ENCODE measurements at regions not wholly inside any gene's neighbourhood (a gene's known extent, or its start where the extent isn't known, plus 50 kb on each side); places are given as distances from the start of the nearest gene placed in this dataset.
"Not testable (repeated sequence)": the region's sequence is repeated elsewhere in the genome, so short reads cannot be mapped to it uniquely, and the experiment has no call there.

DNA sequence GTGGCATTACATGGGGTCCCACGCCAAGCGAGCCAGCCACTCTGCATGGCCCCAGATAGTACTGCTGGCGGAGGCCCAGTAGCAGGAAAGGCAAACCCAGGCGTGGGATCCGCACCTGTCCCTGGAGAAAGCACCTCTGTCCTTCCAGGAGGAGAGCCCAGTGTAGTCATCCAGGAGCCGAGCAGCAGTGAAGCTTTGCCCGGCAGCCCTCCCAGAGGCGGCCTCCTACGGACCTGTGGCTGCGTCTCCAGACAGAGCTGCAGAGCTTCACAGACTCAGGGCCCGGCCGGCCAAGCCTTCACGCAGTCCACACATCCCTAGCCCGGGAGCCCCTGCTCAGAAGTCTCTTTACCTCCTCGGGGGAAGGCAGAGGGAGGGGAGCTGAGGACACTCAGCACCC is 100.8 kb upstream of the PPP1R26 start:
- no peak for DNase-seq (ENCODE audit: low read depth in 2 of 2)

DNA sequence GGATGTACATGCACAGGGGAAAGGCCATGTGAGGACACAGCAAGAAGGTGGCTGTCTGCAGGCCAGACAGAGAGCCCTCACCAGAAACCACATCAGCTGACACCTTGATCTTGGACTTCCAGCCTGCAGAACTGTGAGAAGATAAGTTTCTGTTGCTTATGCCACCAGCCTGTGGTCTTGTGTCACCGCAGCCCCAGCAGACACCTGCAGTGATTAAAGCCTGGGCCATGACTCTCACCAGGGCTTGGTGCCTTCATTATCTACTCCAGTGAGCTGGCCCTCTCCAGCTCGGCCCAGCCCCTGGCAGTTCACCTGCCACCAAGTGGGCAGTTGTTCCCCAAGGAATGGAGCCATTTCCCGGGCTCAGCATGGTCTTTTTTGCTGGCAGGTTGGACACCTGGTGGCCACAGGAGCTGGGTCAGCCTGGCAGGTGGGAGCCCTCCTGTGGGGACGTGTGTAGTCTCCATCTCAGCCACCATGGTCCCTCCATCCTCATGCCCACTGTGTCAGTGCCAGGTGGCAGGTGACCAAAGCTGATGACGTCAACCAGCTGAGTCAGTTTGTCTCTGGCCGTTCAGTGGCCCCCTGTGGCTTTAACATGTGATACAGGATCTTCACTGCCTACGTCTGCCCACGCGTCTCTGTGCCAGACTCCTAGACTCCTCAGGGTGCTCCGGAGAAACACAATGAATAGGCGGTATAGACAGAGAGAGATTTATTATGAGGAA is 99.9 kb upstream of the PPP1R26 start:
- DNase-seq (ENCODE audit: low read depth in 2 of 2) = no peak

DNA sequence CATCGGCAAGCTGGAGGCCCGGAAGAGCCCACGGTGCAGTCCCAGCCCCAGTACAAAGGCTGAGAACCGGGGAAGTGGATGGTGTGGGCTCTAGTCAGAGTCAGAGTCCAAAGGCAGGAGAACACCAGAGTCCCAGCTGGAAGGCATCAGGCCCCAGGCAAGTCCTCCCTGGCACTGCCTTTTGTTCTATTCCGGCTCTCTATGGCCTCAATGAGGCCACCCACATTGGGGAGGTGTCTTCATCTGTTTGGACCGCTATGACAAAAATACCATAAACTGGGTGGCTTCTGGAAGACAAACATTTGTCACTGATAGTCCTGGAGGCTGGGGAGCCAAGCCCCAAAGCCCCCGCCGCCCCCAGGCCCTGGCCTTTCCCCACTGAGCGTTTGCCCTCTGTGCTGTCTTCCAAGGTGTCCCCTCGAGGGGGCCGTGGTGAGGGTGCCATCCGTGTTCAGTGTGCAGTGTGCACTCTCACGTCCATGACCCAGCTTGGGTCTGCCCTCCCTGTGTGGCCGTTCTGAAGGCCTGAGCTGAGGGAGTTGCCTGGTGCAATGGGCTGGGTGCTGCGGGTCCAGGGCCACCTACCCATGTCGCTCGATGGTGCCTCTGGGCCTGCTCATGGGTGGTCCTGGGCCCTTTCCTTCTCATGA is 99.1 kb upstream of the PPP1R26 start:
- no peak for DNase-seq (ENCODE audit: low read depth in 2 of 2)

DNA sequence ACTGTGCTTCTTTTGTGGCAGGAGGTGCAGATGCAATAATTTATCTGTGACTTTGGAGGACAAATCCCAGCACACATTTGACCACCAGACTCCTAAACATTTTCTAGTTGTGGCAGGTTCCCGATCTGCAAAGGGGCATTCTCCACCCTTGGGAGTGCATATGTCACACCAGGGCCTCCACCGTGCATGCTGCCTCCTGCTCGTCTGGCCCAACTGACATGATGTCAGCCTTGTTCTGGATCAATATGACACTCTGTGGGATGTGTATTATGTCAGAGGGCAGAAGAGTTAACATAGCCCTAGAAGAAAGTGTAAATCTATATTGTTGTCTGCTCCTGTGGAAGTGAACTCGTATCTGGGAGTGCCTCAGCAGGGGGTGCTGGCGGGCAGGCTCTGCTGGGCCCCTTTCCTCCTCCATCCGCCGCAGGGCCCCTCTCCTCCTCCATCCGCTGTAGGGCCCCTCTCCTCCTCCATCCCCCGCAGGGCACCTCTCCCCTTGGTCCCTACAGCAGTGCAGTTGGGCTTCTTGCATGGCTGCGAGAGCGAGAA is 97.7 kb upstream of the PPP1R26 start:
- DNase-seq (ENCODE audit: low read depth in 2 of 2) = no peak

DNA sequence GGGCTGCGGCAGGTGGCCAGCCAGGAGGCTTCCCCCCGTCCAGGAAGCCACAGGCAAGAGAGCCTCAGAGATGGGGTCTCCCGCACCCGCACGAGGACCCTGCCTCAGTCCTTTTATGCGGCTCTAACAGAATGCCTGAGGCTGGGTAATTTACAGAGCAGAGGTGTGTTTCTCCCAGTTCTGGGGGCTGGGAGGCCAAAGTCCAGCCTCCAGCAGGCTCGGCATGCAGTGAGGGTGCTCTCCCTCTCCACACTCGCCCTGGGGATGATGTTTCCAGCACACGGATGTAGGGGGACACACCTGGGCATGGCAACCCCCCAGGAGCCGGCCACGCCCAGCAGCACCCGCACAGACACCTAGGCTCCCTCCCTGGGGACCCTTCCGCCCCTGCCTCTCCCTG is 95.4 kb upstream of the PPP1R26 start:
- DNase-seq (ENCODE audit: low read depth in 2 of 2) = no peak

DNA sequence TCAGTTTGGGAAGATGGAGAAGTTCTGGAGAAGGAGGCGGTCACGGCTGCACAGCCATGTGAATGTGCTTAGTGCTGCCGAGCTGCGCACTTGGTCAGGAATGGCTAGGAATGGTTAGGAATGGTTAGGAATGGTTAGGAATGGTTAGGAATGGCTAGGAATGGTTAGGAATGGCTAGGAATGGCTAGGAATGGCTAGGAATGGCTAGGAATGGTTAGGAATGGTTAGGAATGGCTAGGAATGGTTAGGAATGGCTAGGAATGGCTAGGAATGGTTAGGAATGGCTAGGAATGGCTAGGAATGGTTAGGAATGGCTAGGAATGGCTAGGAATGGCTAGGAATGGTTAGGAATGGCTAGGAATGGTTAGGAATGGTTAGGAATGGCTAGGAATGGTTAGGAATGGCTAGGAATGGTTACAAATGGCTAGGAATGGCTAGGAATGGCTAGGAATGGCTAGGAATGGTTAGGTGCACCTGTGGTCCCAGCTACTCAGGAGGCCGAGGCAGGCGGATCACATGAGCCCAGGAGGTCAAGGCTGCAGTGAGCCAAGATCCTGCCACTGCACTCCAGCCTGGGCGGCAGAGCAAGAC is 94.7 kb upstream of the PPP1R26 start:
- not testable (repeated sequence) for DNase-seq (ENCODE audit: low read depth in 2 of 2)

DNA sequence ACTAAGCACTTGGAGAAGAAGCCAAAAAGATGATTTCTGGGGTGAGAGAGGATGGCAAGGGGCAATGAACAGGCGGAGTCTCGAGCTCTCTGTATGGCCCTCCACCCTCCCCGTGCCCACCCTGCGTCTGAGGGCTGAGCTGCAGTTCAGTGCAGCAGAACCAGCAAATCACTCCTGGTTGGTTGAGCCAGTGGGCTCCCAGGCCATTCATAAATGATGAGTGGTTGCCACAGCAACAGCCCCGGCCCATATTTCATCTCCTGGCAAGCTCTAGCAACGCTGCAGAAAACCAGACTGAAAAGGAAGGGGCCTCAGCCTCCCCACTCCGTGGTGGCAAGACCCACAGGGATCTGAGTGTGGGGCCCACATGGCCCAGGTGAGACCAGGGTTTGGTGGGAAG is 93.8 kb upstream of the PPP1R26 start:
- DNase-seq (ENCODE audit: low read depth in 2 of 2) = no peak

DNA sequence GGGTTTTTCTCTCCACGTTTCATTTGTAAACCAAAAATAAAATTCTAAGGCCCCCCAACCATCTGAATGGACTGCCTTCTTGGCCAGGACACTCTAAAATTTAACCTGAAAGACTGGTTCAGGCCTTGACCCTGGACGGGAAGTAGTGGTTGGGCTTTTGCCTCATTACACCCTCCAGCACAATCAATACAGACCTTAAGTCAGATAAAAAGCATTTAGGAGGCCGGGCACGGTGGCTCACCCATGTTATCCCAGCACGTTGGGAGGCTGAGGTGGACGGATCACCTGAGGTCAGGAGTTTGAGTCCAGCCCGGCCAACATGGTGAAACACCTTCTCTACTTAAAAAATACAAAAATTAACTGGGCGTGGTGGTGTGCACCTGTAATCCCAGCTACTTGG is 91.6 kb upstream of the PPP1R26 start:
- no peak for DNase-seq (ENCODE audit: low read depth in 2 of 2)

DNA sequence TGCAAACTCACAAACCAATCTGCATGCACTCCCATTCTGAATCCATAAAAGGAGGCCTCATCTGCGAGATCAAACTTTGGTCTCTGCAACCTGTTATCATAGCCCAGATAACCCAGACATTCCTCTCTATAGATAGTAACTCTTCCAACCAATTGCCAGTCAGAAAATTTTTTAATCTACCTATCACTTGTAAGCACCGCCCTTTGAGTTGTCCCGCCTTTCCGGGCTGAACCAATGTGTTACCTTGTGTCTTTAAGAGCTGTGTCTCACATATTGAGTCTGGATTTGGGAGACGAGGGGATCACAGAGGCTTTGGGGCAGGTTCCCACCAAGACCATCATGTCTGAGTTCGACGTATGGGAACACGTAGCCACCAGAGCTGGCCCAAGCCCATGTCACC is 91.1 kb upstream of the PPP1R26 start:
- DNase-seq (ENCODE audit: low read depth in 2 of 2) = no peak

DNA sequence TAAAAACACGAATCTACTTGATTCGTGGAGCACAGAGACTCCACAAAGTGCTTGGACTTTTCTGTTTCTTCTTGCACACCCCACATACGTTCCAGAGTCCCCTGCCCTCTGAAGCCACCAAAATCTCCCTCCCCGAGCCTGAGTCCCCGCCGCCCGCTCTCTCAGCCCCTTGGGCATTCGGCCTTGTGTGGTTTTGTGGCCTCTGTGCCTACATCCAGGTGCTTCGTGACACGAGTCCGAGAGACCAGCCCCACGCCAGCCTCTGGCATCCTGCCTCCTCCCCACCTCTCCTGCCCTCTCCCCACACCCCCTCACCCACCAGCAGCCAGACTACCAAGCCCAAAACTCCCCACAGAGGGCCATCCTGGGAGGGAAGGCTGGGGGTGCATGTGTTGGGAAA is 87.8 kb upstream of the PPP1R26 start:
- no peak for DNase-seq (ENCODE audit: low read depth in 2 of 2)

DNA sequence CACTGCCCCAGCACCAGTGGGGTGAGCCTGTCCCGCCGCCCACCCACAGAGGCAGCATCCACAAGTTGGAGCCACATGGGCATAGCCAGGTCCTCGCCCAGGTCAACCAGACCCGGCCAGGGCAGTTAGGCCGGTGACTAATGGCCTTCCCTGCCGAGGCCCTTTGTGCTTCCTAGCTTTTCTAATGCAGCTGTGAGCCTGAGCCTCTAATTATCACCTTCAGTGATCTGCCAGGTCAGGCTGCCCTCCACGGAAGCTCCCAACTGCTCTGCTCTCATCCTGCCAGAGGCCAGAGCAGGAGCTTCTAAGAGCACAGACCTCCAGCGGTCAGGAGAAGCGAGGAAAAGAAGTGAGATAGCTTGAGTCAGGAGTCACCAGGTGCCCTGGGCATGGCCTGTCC is 87.1 kb upstream of the PPP1R26 start:
- no peak for DNase-seq (ENCODE audit: low read depth in 2 of 2)

DNA sequence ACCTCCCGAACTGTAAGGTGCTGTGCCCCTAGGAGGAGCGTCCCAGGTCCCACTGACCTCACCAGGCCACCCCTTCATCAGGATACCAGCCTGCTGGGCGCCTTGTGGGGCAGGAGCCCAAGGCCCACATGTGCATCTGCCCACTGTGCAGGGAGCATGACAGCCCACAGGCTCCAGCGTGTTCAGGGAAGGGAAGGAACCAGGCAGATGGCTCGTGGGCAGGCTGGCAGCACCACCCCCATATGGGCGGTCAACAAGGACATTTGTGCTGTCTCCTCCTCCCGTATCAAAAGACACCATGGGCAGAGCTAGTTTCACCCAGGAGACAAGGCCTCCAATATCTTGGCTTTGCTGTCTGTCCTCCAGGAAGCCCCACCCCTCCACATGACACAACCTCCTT is 85.5 kb upstream of the PPP1R26 start:
- no peak for DNase-seq (ENCODE audit: low read depth in 2 of 2)

DNA sequence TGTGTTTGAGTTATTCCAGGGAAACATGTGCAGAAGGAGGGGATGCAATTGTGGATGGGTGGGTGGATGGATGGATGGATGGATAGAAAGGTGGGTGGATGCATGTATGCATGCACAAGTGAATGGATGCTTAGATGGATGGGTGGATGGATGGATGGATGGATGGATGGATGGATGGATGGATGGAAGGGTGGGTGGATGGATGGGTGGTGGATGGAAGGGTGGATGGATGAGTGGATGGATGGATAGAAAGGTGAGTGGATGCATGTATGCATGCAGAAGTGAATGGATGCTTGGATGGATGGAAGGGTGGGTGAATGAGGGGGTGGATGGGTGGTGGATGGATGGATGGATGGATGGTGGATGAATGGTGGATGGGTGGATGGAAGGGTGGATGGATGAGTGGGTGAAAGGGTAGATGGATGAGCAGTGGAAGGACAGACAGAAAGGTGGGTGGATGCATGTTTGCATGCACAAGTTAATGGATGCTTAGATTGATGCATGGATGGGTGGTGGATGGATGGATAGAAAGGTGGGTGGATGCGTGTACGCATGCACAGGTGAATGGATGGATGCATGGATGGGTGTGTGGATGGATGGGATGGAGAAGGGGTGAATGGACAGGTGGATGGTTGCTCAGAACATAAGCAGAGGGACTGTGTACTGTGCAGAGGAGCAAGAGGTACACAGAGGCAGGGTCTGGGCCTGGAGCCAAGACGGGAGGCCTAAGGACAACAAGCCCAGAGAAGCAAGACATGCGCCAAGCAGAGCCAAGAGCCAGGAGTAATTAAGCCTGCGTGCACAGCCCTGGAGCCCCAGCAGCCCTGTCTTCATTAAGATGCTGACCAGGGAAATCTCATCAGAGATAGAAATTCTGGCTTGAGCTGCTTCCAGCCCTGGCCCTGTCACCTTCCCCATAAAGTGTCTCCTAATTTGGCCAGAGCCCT is 84.6 kb upstream of the PPP1R26 start:
- no peak for DNase-seq (ENCODE audit: low read depth in 2 of 2)

DNA sequence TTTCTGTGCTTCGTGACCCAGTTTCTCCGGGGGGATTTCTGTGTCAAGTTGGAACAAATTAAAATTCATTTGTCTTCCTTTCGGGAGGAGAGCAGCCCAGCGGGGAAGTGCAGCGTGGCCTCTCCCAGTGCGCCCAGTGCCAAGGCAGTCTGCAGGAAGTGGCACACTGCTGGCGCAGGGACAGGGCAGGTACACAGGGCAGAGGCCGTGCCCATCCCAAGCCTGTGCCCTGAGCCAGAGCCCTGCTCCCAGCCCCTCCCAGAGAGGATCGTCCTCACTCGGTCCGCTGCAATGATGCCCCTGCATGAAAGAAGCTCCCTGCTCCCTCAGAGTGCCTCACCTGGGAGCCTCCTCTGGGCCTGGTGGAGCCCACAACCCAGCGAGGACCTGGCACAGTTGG is 82.4 kb upstream of the PPP1R26 start:
- no peak for DNase-seq (ENCODE audit: low read depth in 2 of 2)

DNA sequence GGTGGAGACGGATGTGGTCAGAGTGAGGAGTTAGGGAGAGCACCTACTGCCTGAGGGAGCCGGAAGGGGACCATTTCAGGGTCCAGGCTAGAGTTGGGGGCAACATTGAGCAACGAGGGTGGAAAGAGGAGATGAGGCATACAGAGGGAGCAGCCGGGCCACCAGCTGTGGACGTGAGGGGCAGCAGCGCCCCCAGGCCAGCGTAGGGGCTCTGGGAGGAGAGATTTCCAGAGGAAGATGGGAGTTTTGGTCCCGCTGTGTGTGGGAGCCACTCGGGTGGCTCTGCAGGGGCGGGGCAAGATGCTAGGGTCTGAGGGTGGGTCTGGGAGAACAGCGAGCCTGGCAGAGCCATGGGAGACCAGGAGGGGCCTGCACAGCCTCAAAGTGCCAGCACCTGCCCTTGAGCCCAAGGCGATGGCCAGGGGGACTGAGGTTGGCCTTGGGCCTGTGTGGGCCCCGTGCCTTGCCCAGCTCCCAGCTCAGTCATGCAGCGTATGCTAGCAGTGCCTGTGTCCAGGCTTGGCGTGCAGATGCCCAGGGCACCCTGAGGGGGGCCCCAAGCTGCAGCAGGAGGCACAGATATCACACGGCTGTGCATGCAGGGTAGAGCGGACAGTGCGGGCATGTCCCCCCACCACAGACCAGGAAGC is 80.5 kb upstream of the PPP1R26 start:
- DNase-seq (ENCODE audit: low read depth in 2 of 2) = no peak

DNA sequence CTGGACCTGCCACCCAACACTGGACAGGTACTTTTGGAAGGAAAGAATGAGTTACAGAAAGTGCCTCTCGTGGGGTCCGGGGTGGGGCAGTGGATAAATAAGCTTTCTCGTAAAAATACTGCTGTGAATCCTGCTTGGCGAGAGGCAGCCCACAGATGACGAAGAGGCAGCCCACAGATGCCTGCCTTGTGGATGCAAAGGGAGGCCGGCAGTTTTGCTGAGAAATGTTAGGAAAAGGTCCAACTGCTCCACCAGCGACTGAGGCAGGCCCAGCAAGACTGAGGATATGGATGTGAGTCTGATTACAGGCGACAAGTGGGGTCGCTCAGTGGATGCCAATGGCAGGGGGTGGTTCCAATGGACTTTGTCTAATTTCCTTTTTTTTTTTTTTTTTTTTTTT is 79.1 kb upstream of the PPP1R26 start:
- DNase-seq (ENCODE audit: low read depth in 2 of 2) = no peak

DNA sequence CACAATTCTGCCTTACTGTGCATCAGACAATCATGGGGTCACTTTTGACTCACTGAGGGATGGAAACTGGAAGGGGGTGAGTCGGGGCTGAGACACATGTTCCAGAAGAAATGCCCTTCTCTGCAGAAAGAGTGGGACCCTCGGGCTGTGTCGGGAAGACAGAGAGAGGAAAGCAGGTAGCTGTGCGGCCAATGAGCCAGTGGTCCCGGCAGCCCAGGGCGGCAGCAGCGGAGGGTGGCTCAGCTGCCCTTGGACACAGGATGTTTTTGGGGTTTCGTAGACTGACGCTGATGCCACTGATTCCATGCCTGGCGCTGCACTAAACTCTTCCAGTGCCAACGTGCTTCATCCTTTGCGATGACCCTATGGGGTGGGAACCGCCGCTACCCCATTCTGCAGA is 78.4 kb upstream of the PPP1R26 start:
- DNase-seq (ENCODE audit: low read depth in 2 of 2) = no peak

DNA sequence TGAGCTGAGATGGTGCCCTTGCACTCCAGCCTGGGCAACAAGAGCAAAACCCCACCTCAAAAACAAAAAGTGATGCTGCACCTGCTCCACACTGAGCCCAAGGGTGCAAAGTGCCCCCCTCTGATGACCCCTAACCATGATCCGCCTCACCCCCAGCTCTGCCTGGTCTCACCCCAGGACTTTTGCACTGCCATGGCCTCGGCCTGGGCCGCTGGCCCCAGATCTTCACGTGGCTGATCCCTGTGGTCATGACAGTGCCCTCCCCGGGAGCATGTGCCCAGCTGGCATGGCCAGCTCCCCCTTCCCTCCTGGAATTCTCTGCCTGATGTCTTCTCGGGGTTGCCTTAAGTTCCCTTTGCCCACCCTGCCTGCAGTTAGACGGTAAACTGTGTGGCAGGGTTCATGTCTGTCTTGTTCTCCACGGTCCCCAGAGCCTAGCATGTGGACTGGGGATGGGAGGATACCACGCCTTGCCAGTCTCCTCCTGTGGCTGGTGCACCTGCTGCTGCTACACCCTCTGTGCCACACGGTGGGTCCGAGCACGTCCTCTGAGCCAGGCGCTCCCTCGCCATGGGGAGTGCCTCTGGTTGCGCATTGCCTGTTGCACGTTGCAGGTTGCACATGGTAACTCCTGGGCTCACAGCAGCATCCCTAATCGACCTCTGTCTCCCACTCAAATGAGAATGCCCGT is 77.4 kb upstream of the PPP1R26 start:
- no peak for DNase-seq (ENCODE audit: low read depth in 2 of 2)

DNA sequence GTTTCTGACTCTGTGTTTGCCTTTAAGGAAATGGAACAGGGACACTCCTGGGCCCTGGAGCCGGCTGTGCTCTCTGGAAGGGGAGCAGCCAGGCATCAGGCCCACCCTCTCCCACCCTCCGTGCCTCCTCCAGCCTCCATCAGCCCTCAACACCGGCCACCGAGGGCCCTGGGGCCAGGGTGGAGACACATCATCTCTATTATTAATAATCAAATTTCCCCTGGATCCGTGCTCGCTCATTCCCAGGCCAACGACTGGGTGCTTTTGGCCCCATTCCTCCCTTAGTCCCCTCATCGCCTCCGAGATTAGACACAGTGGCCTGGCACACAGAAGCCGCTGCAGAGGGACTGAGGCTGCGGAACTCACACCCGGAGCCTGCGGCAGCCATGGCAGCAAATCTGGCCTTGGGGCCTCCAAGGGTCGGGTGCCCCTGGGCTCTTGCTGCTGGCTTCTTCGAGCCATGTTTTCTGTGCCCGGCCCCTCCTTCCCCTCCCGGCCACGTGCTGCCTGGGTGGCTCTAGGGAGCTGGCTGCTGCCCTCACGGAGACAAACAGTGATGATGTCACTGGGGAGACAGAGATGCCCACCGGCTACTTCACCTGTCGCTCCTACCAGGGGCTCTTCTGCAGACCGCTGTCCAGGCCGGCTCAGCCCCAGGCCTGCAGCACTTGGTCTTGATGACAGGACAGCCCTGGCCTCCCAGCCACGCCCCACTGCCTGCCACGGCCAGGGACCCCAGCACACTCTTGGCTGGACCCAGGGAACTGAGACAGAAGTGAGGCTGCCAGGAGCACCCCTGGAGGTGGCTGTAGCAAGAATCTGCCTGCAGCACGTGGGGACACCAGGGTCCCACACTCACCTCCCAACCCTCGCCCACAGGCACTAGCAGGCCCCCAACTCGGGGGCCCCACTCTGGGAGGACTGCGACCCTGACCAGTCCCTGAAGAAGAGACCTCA is 76.6 kb upstream of the PPP1R26 start:
- DNase-seq (ENCODE audit: low read depth in 2 of 2) = no peak

All from lung microvascular endothelial cell (primary cell).